ENCODE measurements at regions not wholly inside any gene's neighbourhood (a gene's known extent, or its start where the extent isn't known, plus 50 kb on each side); places are given as distances from the start of the nearest gene placed in this dataset.

- no peak for DNase-seq (ENCODE audit: low read depth)
These were observed 461.5 kb downstream of the RMST start for GRCh38 chr12:97924122-97924521.

DNA sequence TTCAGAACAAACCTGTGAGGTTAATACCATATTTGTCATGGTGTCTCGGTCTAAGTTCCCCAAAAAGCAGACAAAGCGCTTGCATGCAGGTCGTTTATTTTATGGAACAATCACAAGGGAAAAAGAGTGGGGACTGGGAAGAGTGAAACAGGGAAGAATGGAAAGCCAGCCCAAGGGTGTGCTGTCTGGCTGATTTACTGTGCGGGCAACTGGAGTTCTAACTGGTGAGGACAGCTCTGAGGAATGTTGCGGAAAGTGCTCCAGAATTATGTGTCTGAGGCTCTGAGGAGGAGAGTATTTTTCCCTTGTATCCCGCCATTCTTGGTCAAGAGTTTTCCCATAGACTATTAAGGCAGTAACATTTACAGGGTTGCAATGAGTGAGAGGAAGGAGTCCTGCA lies 465.4 kb downstream of the RMST start:
- no peak for DNase-seq (ENCODE audit: low read depth)

DNA sequence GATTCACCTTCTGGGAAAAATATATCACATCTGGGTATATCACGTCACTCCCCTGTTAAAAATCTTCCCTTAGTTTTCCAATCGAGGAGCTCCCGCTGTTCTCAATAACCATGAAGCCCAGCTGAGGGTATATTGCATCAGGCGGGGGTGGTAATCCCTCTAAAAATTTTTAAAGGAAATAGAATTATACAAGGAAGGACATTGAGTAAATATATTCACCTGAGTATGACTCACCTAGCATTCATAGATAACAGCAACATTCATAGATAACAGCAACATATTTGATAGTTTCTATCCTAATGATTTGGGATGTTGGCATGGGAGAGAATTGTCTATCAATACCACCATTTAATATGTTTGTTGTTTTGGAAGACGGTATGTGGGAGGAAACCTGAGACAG lies 473.6 kb downstream of the RMST start:
- DNase-seq (ENCODE audit: low read depth): no peak

GRCh38 chr12:97938031-97938430 lies 475.4 kb downstream of the RMST start:
- no peak for DNase-seq (ENCODE audit: low read depth)

- DNase-seq (ENCODE audit: low read depth): no peak
These were observed 476.6 kb downstream of the RMST start for GRCh38 chr12:97939156-97939555.

DNA sequence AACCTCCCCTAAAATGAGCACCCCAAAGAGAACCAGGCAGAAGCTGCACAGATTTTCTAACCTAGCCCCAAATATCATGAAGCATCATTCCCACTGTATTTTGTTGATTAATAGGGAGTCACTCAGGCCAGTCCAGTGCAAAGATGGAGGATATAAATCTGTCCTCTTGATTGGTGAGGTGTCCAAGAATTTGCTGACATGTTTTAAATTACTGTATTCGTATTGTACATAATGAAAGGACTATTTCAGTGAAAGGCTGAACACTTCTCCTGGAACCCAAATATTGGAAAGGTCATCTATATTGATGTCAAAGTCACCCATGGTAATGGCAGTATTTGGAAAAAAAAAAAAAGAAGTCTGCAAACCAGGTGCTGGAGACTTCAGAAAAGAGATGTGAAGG lies 477.5 kb downstream of the RMST start:
- no peak for DNase-seq (ENCODE audit: low read depth)

DNA sequence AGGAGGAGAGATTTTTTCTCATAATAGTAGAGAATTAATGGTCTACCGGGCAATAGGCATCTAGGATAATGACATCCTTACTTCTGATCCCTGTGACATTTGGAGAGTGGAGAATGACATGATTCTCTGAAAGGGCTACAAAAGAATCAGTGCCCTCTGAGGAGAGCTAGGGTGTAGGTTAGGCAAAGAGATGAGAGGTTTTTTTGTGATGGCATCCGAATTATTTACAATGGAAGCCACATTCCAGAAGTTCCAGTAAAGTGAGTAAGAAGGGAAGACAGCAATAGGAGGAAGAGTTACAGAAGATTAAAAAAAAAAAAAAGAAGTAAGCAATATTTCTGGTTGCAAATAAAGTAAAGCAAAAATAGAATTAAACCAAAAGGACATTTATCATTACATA lies 478.0 kb downstream of the RMST start:
- no peak for DNase-seq (ENCODE audit: low read depth)

DNA sequence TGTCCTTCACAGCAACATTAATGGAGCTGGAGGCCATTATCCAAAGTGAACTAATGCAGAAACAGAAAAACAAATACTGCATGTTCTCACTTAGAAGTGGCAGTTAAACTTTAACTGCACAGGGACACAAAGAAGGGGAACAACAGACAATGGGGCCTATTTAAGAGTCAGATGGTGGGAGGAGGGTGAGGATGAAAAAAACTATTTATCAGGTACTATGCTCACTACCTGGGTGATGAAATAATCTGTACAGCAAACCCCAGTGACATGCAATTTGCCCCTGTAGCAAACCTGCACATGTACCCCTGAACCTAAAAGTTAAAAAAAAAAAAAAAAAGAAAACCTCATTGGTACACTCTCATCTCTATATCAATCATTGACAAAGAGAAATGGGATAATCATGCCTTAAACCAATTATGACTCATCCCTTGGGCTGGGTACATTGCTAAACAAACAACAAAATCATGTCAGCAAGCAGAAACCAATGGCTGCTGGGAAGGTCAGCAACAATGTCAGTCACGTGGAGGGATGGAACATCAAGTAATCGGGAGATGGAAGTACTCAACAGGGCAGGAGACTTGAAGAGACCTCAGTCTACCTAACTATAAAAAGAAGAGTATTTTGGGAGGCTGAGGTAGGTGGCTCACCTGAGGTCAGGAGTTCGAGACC lies 479.2 kb downstream of the RMST start:
- no peak for DNase-seq (ENCODE audit: low read depth)

- no peak for DNase-seq (ENCODE audit: low read depth)
These were observed 480.8 kb downstream of the RMST start for GRCh38 chr12:97943359-97943758.

GRCh38 chr12:97944576-97944975 lies 482.0 kb downstream of the RMST start:
- DNase-seq (ENCODE audit: low read depth): no peak

GRCh38 chr12:97946701-97947100 lies 484.1 kb downstream of the RMST start:
- DNase-seq (ENCODE audit: low read depth): no peak

DNA sequence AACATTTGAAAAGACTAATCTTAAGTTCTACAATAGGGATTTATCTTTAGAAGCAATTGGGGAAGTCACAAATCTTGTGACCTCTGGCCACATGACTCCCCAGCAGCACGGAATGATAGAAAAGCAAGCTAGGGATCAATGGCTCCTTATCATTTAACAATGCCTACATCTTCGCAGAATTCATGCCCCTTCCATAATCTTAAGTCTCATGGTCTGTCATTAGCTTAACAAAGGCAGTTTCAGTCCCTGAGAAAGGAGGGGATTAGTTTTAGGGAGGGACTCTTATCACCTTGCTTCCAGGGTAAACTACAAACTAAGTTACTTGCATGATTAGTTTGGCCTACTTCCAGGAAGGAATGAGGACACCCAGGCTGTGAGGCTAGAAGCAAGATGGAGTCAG lies 486.0 kb downstream of the RMST start:
- no peak for DNase-seq (ENCODE audit: low read depth)

DNA sequence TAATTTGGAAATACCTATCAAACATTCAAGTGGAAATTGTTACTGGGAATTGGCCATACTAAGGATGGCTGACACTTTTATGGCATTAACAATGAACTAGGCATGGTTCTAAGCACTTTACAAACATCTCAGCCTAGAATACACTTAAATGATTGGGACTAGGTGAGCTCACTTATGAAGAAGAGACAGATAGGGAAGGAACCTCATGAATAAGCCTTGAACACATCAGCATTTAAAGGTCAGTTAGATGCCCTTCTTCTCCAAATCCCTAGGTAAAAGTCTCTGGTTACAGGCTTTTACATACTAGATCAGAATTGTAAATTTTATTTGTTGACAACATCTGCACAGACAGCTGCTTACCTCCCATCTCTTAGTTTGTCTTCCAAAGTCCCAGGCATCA lies 488.6 kb downstream of the RMST start:
- no peak for DNase-seq (ENCODE audit: low read depth)

GRCh38 chr12:97951717-97952116 lies 489.1 kb downstream of the RMST start:
- DNase-seq (ENCODE audit: low read depth): no peak

DNA sequence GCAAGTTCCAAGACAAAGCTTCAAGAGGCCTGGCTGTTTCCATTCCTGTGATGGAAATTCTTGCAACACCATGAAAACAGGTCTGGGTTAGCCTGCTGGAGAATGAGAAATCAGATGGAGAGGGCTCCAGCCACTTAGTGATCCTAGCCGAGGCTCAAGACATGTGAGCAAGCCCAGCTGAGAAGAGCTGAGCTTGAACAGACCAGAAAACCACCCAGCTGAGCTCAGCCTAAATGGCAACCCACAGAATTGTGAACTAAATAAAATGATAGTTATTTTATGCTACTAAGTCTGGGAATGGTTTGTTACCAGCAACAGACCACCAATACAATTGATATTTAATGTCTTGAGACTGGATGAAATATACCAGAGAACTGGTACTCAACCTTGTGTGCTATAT lies 494.5 kb downstream of the RMST start:
- DNase-seq (ENCODE audit: low read depth): no peak

- no peak for DNase-seq (ENCODE audit: low read depth)
These were observed 497.6 kb downstream of the RMST start for GRCh38 chr12:97960225-97960624.

DNA sequence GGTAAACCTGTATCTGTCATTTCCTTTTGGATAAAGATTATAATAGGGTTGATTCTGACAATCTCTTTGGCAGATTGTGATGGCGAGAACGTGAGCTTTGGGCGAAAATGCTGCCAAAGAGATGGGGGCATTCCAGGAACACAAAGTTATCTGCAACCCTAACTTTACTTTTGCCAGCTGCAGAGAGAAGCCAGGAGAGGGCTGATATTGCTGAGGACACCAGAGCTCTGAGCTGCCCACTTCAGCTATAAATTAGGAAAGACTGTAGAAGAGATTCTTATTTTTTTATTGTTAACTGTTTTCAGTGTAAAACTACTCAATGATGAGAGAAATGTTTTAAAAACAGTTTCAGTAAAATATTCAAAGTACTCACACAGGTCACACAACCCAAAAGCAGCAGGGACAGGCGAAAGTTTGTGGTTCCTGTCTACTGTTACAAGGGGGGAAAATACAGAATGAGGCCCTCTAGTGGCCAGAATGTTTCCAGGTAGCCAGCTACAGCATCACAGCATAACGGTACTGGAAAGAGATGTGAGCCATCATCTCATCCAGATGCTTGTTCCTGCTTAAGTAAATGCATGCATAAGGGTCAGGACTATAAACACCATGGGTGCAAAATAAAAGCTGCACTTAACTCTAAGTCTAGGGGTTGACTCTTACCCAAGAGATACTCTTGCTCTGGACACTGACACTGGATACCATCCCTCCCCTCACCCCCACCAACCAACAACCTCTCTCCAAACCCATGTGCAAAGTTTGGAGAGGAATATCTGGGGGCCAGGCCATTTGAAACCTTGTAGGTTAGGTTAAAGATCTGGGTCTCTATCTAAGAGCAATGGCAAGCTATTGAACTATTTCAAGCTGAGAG lies 498.4 kb downstream of the RMST start:
- DNase-seq (ENCODE audit: low read depth): no peak

- DNase-seq (ENCODE audit: low read depth): no peak
These were observed 505.2 kb downstream of the RMST start for GRCh38 chr12:97967831-97968230.

- DNase-seq (ENCODE audit: low read depth): no peak
These were observed 506.1 kb downstream of the RMST start for GRCh38 chr12:97968641-97969197.

DNA sequence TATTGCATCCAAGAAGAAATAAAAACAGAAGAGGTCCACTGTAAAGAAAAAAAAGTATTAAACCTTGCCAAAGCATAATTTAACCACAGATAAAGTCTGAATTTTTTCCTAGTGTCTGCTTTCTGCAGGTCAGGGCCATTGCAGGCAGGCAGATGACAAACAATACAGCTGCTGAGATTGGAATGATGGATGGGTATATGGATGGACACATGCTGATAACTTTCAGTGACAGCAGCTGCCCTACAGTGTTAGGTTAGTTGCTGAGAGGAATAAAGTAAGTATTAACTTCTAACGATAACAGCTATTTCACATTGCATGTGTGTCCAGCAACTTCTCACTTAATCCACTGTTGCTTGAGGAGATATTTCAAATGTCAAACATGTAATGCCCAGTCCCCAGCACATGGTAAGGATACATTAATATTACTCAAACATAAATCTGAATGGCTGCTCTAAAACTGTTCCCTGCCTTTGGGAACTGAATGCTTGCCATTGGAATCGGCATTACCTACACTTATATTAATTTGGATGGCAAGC lies 515.3 kb downstream of the RMST start:
- DNase-seq (ENCODE audit: low read depth): no peak

- no peak for DNase-seq (ENCODE audit: low read depth)
These were observed 520.1 kb downstream of the RMST start for GRCh38 chr12:97982684-97983083.

GRCh38 chr12:97983796-97984195 lies 521.2 kb downstream of the RMST start:
- DNase-seq (ENCODE audit: low read depth): no peak

DNA sequence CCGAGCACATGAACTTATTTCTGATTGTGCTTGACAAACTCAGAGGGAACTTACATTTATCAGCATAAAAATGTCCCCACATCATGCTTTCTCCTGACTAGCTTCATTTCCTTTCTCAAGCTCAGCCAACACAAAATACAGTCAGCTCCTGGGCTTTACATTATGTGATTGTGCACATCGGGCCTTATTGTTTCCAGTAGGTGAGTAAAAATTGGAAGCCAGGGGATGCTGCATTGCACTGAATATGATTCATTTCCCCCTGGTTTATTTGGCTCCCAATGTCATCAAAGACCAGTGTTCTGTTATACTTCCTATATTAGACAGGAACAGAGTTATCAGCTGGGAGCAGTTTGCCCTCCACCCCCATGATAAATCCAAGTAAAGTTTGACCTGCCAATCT lies 521.8 kb downstream of the RMST start:
- no peak for DNase-seq (ENCODE audit: low read depth)

Data from HS-5 (cell line).